HepG2 (cell line): ENCODE measurements at regions not wholly inside any gene's neighbourhood (a gene's known extent, or its start where the extent isn't known, plus 50 kb on each side); places are given as distances from the start of the nearest gene placed in this dataset.

Experiments
- ATAC-seq: fragments of 200-7000 bp; cut with Tn5 transposase; 3 replicates; pipeline ENCODE4 v1.9.1; 2020; ENCODE audit warnings: mild to moderate bottlenecking, moderate library complexity
- BruUV-seq: library from RNA; stranded (reverse); fragments of 400-500 nt; replicated peaks from 2 replicates; lab custom pipeline; 2021; lab: Mats Ljungman, UMichigan
- CTCF ChIA-PET: fragments of 300-600 bp; formaldehyde crosslinking; extraction: SDS; loops from one replicate; lab custom pipeline; 2021; ENCODE audit warnings: low total read pairs, inconsistent platforms, low intra/inter-chr PET ratio; lab: Yijun Ruan, JAX
- POLR2A ChIA-PET: fragments of 350-600 bp; sonication (Branson Sonifier 250); formaldehyde crosslinking; loops from one replicate; lab custom pipeline; 2020; ENCODE audit warnings: antibody characterized with exemption, inconsistent platforms; lab: Yijun Ruan, JAX
- DNase-seq: peaks from one replicate; pipeline ENCODE4 v3.0.0-alpha.2; 2015; ENCODE audit warnings: low spot score
- FAIRE-seq: peaks from 3 replicates; lab custom pipeline; 2011; peaks lifted over from hg19 to GRCh38; lab: Jason Lieb, UNC
- H2AFZ ChIP-seq: one replicate; pipeline ENCODE4 v1.6.1; 2011; ENCODE audit warnings: low read length, inconsistent platforms
- H3K27ac ChIP-seq: fragments of 300-600 bp; 3 replicates; pipeline ENCODE4 v1.8.0; 2011; ENCODE audit warnings: mixed run types, mild to moderate bottlenecking, mixed read lengths, low read length, inconsistent platforms; ENCODE audit not compliant: insufficient read depth; ENCODE audit errors: extremely low read length
- H3K27me3 ChIP-seq, 2 experiments: fragments of 200-600 bp in 1 of 2; 2 replicates in 1 of 2; 3 replicates in 1 of 2; pipeline versions ENCODE4 v1.6.0 to v1.8.0; 2011; ENCODE audit warnings: low read length in 2 of 2, mild to moderate bottlenecking in 2 of 2, moderate library complexity in 2 of 2, inconsistent platforms in 1 of 2; ENCODE audit not compliant: insufficient read depth in 2 of 2, control insufficient read depth in 1 of 2
- H3K36me3 ChIP-seq, 2 experiments: fragments of 200-600 bp in 1 of 2; replicated peaks in 1 of 2; 2 replicates in 1 of 2; 3 replicates in 1 of 2; pipeline versions ENCODE4 v1.5.1 to v1.8.0; 2011; ENCODE audit warnings: low read length in 2 of 2, inconsistent platforms in 1 of 2; ENCODE audit not compliant: insufficient read depth in 2 of 2, control insufficient read depth in 1 of 2
- H3K4me1 ChIP-seq: 2 replicates; pipeline ENCODE4 v1.5.1; 2012; ENCODE audit warnings: low read length, inconsistent platforms; ENCODE audit not compliant: insufficient read depth
- H3K4me2 ChIP-seq: 2 replicates; pipeline ENCODE4 v1.6.0; 2011; ENCODE audit warnings: low read depth, low read length, inconsistent platforms
- H3K4me3 ChIP-seq, 3 experiments: fragments of 200-600 bp in 1 of 3; sonication (generic), shearing (Covaris generic) in 1 of 3; replicated peaks in 1 of 3; 2 replicates each; pipeline ENCODE4 v1.5.1; 2011 to 2016; ENCODE audit warnings: low read length in 3 of 3, inconsistent platforms in 2 of 3, low read depth in 2 of 3, mild to moderate bottlenecking in 2 of 3, control low read depth in 1 of 3, mixed read lengths in 1 of 3; ENCODE audit not compliant: insufficient read depth in 1 of 3
- H3K79me2 ChIP-seq: one replicate; pipeline ENCODE4 v1.6.1; 2011; ENCODE audit warnings: low read length, inconsistent platforms; ENCODE audit not compliant: insufficient read depth
- H3K9ac ChIP-seq: 2 replicates; pipeline ENCODE4 v1.6.0; 2011; ENCODE audit warnings: mild to moderate bottlenecking, low read depth, low read length, inconsistent platforms; ENCODE audit not compliant: insufficient read depth
- H3K9me3 ChIP-seq: 2 replicates; pipeline ENCODE4 v1.5.1; 2012; ENCODE audit warnings: mild to moderate bottlenecking, low read length
- H4K20me1 ChIP-seq: 2 replicates; pipeline ENCODE4 v1.6.0; 2011; ENCODE audit warnings: inconsistent platforms, mild to moderate bottlenecking, low read length, moderate library complexity; ENCODE audit not compliant: insufficient read depth
- ATRX ChIP-seq: sonication (generic); formaldehyde crosslinking; IDR thresholded peaks from 2 replicates; pipeline ENCODE4 v1.4.0; 2020; ENCODE audit warnings: missing genetic modification reagents, borderline replicate concordance
- BRCA1 ChIP-seq: sonication (generic); formaldehyde crosslinking; IDR thresholded peaks from 2 replicates; pipeline ENCODE4 v1.4.0; 2020; ENCODE audit warnings: missing genetic modification reagents
- KDM6A ChIP-seq: IDR thresholded peaks from 2 replicates; pipeline ENCODE4 v1.6.1; 2016; ENCODE audit warnings: low read depth
- MED1 ChIP-seq: sonication (generic); formaldehyde crosslinking; IDR thresholded peaks from 2 replicates; pipeline ENCODE4 v1.4.0; 2020; ENCODE audit warnings: missing genetic modification reagents
- NFE2L1 ChIP-seq: sonication (generic); formaldehyde crosslinking; IDR thresholded peaks from 2 replicates; pipeline ENCODE4 v1.4.0; 2020; ENCODE audit warnings: missing genetic modification reagents, mild to moderate bottlenecking, borderline replicate concordance
- SRSF9 ChIP-seq: fragments of 200-400 bp; formaldehyde crosslinking; IDR thresholded peaks from 2 replicates; pipeline ENCODE4 v1.6.1; 2018; ENCODE audit warnings: borderline replicate concordance, mild to moderate bottlenecking, low read depth, low read length; ENCODE audit not compliant: insufficient read depth, poor library complexity, severe bottlenecking
- ZBTB42 ChIP-seq: sonication (generic); formaldehyde crosslinking; IDR thresholded peaks from 2 replicates; pipeline ENCODE4 v1.5.0; 2020; ENCODE audit warnings: mild to moderate bottlenecking, missing genetic modification reagents
- ZNF263 ChIP-seq: sonication (generic); formaldehyde crosslinking; IDR thresholded peaks from 2 replicates; pipeline ENCODE4 v1.4.0; 2020; ENCODE audit warnings: missing genetic modification reagents
- ZNF550 ChIP-seq: sonication (generic); formaldehyde crosslinking; IDR thresholded peaks from 2 replicates; pipeline ENCODE4 v1.4.0; 2020; ENCODE audit warnings: mild to moderate bottlenecking, missing genetic modification reagents, borderline replicate concordance
- ZNF7 ChIP-seq: IDR thresholded peaks from 2 replicates; pipeline ENCODE4 v1.6.1; 2016; ENCODE audit warnings: missing biosample characterization, missing genetic modification reagents
- ZNF788 ChIP-seq: sonication (generic); formaldehyde crosslinking; IDR thresholded peaks from 2 replicates; pipeline ENCODE4 v1.5.0; 2020; ENCODE audit warnings: mild to moderate bottlenecking, missing genetic modification reagents, borderline replicate concordance
- ZSCAN22 ChIP-seq: sonication (generic); formaldehyde crosslinking; IDR thresholded peaks from 2 replicates; pipeline ENCODE4 v1.4.0; 2020; ENCODE audit warnings: mild to moderate bottlenecking, missing genetic modification reagents
- in situ Hi-C: cut with HindIII; loops from 2 replicates; pipeline ENCODE4 v1.10.0; 2017; ENCODE audit warnings: low pct_unique_long_range_greater_than_20kb; ENCODE audit not compliant: extremely low pct_ligation_motif_present
- intact Hi-C: fragments of 100-400 bp; cut with micrococcal nuclease; formaldehyde crosslinking; loops from one replicate; pipeline ENCODE4 v1.10.0; 2022; ENCODE audit not compliant: unreplicated experiment
- TF ChIP-seq, protein P1 (sequence below): sonication (generic); formaldehyde crosslinking; IDR thresholded peaks from 2 replicates; pipeline ENCODE4 v1.8.0; 2022; ENCODE audit warnings: missing genetic modification reagents, mild to moderate bottlenecking, inconsistent platforms, borderline replicate concordance
- TF ChIP-seq, protein P2 (sequence below): sonication (generic); formaldehyde crosslinking; IDR thresholded peaks from 2 replicates; pipeline ENCODE4 v1.5.0; 2020; ENCODE audit warnings: mild to moderate bottlenecking, low read depth, missing genetic modification reagents, borderline replicate concordance
- TF ChIP-seq, protein P3 (sequence below): sonication (generic); formaldehyde crosslinking; IDR thresholded peaks from 2 replicates; pipeline ENCODE4 v1.8.1; 2023; ENCODE audit warnings: missing genetic modification reagents, mild to moderate bottlenecking, borderline replicate concordance
- TF ChIP-seq, protein P4 (sequence below): sonication (generic); IDR thresholded peaks from 2 replicates; pipeline ENCODE4 v1.6.1; 2016; ENCODE audit warnings: low read depth, borderline replicate concordance
- TF ChIP-seq, protein P5 (sequence below): sonication (generic); formaldehyde crosslinking; IDR thresholded peaks from 2 replicates; pipeline ENCODE4 v1.9.0; 2021; ENCODE audit warnings: missing genetic modification reagents, borderline replicate concordance

DNA sequence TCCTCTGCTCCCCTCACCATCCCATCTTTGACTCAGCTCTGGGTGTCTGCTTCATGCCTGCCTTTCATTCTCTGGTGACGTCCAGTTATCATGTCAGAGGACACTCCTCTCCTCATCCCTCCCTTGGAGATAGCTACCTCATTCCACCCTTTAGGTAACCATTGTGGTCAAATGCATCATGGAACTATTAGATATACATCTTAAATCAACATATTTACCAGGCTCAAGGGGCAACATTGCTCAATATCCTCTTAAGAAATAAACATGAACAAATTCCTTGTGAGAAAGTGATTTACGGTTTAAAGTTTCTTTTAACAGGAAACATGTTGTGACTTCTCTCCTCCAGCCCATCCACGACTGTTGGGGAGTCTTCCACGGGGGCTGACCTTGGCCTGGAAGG, 511.6 kb upstream of the IGFBP3 start (continued):
- TF ChIP-seq, protein P1, sequence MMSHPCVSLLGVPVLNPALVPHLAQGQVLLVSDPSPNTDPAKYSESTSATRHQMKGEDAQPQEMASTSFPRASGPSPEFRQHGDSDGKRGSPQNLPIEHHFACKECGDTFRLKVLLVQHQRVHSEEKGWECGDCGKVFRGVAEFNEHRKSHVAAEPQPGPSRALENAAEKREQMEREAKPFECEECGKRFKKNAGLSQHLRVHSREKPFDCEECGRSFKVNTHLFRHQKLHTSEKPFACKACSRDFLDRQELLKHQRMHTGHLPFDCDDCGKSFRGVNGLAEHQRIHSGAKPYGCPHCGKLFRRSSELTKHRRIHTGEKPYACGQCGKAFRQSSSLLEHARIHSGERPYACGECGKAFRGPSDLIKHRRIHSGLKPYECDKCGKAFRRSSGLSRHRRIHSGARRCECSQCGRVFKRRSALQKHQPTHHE = no peak
- TF ChIP-seq ZSCAN22 = no peak
- no peak for TF ChIP-seq ZNF550 (CRISPR knock-in tag)
- no peak for TF ChIP-seq ATRX (CRISPR knock-in tag)
- TF ChIP-seq, all 625 proteins: peak for 0

DNA sequence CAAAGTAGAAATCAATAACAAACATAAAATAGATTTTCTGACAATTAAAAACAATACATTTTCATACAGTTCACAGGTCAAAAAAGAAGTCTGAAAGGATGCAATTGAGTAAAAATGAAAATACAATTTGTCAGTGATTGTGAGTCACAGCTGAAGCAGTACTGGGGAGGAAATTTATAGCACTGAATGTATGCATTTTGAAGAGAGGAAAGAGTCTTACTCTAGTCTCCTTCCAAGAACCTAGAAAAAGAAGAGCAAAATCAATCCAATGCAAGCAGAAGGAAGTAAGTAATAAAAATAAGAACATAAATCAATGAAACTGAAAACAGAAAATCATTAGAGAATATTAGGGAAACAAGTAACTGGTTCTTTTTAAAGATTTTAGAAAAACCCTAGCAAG, 507.2 kb upstream of the IGFBP3 start:
- Histone ChIP-seq H4K20me1 (no peaks in the 10 kb centered on the region), H3K9me3 (no peaks in the 10 kb centered on the region), H3K9ac (no peak overlapping the region), H3K4me2 (no peak overlapping the region), H3K4me1 (no peaks in the 10 kb centered on the region), H3K79me2 (no peaks in the 10 kb centered on the region), H3K27me3 (no peaks in the 10 kb centered on the region), H3K4me3 (no peak overlapping the region), H3K27ac (no peak overlapping the region), H3K36me3 (no peaks in the 10 kb centered on the region), H2AFZ (no peak overlapping the region)
- FAIRE-seq = no peak
- no TSS peak for BruUV-seq
- ChIA-PET CTCF (no interaction called here), POLR2A (no interaction called here)
- TF ChIP-seq ZNF263 = no peak
- TF ChIP-seq, protein P2, sequence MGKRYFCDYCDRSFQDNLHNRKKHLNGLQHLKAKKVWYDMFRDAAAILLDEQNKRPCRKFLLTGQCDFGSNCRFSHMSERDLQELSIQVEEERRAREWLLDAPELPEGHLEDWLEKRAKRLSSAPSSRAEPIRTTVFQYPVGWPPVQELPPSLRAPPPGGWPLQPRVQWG = no peak
- no peak for TF ChIP-seq NFE2L1 (CRISPR knock-in tag)
- no peak for TF ChIP-seq ZNF7 (CRISPR knock-in tag)
- TF ChIP-seq, protein P3, sequence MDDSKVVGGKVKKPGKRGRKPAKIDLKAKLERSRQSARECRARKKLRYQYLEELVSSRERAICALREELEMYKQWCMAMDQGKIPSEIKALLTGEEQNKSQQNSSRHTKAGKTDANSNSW = no peak
- TF ChIP-seq, protein P4, sequence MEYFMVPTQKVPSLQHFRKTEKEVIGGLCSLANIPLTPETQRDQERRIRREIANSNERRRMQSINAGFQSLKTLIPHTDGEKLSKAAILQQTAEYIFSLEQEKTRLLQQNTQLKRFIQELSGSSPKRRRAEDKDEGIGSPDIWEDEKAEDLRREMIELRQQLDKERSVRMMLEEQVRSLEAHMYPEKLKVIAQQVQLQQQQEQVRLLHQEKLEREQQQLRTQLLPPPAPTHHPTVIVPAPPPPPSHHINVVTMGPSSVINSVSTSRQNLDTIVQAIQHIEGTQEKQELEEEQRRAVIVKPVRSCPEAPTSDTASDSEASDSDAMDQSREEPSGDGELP = no peak
- no peak for TF ChIP-seq ZNF788 (CRISPR knock-in tag)
- TF ChIP-seq ZBTB42 (CRISPR knock-in tag) = no peak
- no peak for TF ChIP-seq KDM6A (CRISPR knock-in tag)
- no peak for TF ChIP-seq SRSF9
- TF ChIP-seq MED1 (CRISPR knock-in tag) = no peak
- no peak for TF ChIP-seq BRCA1 (CRISPR knock-in tag)
- TF ChIP-seq, protein P5, sequence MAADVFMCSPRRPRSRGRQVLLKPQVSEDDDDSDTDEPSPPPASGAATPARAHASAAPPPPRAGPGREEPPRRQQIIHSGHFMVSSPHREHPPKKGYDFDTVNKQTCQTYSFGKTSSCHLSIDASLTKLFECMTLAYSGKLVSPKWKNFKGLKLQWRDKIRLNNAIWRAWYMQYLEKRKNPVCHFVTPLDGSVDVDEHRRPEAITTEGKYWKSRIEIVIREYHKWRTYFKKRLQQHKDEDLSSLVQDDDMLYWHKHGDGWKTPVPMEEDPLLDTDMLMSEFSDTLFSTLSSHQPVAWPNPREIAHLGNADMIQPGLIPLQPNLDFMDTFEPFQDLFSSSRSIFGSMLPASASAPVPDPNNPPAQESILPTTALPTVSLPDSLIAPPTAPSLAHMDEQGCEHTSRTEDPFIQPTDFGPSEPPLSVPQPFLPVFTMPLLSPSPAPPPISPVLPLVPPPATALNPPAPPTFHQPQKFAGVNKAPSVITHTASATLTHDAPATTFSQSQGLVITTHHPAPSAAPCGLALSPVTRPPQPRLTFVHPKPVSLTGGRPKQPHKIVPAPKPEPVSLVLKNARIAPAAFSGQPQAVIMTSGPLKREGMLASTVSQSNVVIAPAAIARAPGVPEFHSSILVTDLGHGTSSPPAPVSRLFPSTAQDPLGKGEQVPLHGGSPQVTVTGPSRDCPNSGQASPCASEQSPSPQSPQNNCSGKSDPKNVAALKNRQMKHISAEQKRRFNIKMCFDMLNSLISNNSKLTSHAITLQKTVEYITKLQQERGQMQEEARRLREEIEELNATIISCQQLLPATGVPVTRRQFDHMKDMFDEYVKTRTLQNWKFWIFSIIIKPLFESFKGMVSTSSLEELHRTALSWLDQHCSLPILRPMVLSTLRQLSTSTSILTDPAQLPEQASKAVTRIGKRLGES (CRISPR knock-in tag) = no peak
- intact Hi-C loops (no loop called here), in situ Hi-C loops (no loop called here)
- no peak for DNase-seq
- ATAC-seq = no peak
